ENCODE measurements at regions not wholly inside any gene's neighbourhood (a gene's known extent, or its start where the extent isn't known, plus 50 kb on each side); places are given as distances from the start of the nearest gene placed in this dataset.

DNA sequence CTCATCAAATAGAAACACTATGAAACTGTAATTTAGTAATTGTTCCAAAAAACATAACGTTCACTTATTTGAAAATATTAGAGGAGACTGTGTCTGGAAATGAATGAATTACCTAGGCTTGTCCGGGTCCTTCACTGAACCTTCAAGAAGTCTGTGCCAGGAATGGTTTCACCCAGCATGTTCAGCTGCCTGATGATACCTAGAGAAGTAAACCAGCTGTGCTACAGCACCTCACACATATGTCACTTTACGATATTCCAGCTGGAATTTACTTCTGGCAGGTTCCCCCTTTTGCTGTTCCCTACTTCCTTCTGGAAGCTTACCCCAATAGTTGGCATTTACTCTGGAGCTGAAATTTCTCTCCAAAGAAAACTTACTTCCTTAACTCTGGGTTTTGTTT lies 906.5 kb downstream of the FAT4 start:
- TF ChIP-seq POLR2A (IDR thresholded peaks at IDR 0.05) (no peak), POLR2AphosphoS5 (IDR thresholded peaks at IDR 0.05) (no peak)
- TF ChIP-seq, protein P1, sequence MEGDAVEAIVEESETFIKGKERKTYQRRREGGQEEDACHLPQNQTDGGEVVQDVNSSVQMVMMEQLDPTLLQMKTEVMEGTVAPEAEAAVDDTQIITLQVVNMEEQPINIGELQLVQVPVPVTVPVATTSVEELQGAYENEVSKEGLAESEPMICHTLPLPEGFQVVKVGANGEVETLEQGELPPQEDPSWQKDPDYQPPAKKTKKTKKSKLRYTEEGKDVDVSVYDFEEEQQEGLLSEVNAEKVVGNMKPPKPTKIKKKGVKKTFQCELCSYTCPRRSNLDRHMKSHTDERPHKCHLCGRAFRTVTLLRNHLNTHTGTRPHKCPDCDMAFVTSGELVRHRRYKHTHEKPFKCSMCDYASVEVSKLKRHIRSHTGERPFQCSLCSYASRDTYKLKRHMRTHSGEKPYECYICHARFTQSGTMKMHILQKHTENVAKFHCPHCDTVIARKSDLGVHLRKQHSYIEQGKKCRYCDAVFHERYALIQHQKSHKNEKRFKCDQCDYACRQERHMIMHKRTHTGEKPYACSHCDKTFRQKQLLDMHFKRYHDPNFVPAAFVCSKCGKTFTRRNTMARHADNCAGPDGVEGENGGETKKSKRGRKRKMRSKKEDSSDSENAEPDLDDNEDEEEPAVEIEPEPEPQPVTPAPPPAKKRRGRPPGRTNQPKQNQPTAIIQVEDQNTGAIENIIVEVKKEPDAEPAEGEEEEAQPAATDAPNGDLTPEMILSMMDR (IDR thresholded peaks at IDR 0.05 in 8 of 11, conservative IDR thresholded peaks at IDR 0.05 in 3 of 11), result no peak

Measured in spleen (tissue), 7 donors.